Skin of body (tissue), 1 donor: ENCODE measurements at regions not wholly inside any gene's neighbourhood (a gene's known extent, or its start where the extent isn't known, plus 50 kb on each side); places are given as distances from the start of the nearest gene placed in this dataset.

ENCODE experiments used
- DNase-seq: peaks from one replicate; lab custom pipeline; 2025; lab: John Stamatoyannopoulos, UW

- no peak for DNase-seq
Measured at GRCh38 chr4:14302021-14302420, 674.5 kb upstream of the BOD1L1 start.

- no peak for DNase-seq
Measured at GRCh38 chr4:14303856-14304255, 676.3 kb upstream of the BOD1L1 start.

- no peak for DNase-seq
Measured at GRCh38 chr4:14308229-14308651, 680.7 kb upstream of the BOD1L1 start.

GRCh38 chr4:14309431-14309830 lies 681.9 kb upstream of the BOD1L1 start:
- DNase-seq: no peak

- DNase-seq: no peak
Measured at GRCh38 chr4:14313757-14314156, 686.2 kb upstream of the BOD1L1 start.

- no peak for DNase-seq
Measured at GRCh38 chr4:14315129-14315528, 687.2 kb upstream of the CPEB2 start.

- no peak for DNase-seq
Measured at GRCh38 chr4:14317351-14317750, 684.9 kb upstream of the CPEB2 start.

- no peak for DNase-seq
Measured at GRCh38 chr4:14318671-14319070, 683.6 kb upstream of the CPEB2 start.

- DNase-seq: no peak
Measured at GRCh38 chr4:14321723-14322122, 680.6 kb upstream of the CPEB2 start.

GRCh38 chr4:14323191-14323590 lies 679.1 kb upstream of the CPEB2 start:
- no peak for DNase-seq

- DNase-seq: no peak
Measured at GRCh38 chr4:14329228-14329627, 673.1 kb upstream of the CPEB2 start.

GRCh38 chr4:14333616-14334015 lies 668.7 kb upstream of the CPEB2 start:
- no peak for DNase-seq

GRCh38 chr4:14334166-14334565 lies 668.1 kb upstream of the CPEB2 start:
- DNase-seq: no peak

- no peak for DNase-seq
Measured at GRCh38 chr4:14335872-14336271, 666.4 kb upstream of the CPEB2 start.

- DNase-seq: no peak
Measured at GRCh38 chr4:14336656-14337055, 665.6 kb upstream of the CPEB2 start.

- DNase-seq: no peak
Measured at GRCh38 chr4:14337892-14338584, 664.2 kb upstream of the CPEB2 start.

GRCh38 chr4:14338585-14339265 lies 663.6 kb upstream of the CPEB2 start:
- no peak for DNase-seq

- DNase-seq: no peak
Measured at GRCh38 chr4:14339715-14340114, 662.6 kb upstream of the CPEB2 start.

GRCh38 chr4:14340321-14340720 lies 662.0 kb upstream of the CPEB2 start:
- no peak for DNase-seq

- no peak for DNase-seq
Measured at GRCh38 chr4:14343961-14344360, 658.3 kb upstream of the CPEB2 start.

- DNase-seq: no peak
Measured at GRCh38 chr4:14345356-14345775, 656.9 kb upstream of the CPEB2 start.

GRCh38 chr4:14347526-14347925 lies 654.8 kb upstream of the CPEB2 start:
- no peak for DNase-seq

- no peak for DNase-seq
Measured at GRCh38 chr4:14348506-14348905, 653.8 kb upstream of the CPEB2 start.
